Amygdala (tissue), 56 donors: ENCODE measurements at regions not wholly inside any gene's neighbourhood (a gene's known extent, or its start where the extent isn't known, plus 50 kb on each side); places are given as distances from the start of the nearest gene placed in this dataset.
"Not testable (repeated sequence)": the region's sequence is repeated elsewhere in the genome, so short reads cannot be mapped to it uniquely, and the experiment has no call there.

Source experiments
- DNase-seq, 56 donors: peaks; one replicate each; lab custom pipeline; 2025; lab: John Stamatoyannopoulos, UW

DNA sequence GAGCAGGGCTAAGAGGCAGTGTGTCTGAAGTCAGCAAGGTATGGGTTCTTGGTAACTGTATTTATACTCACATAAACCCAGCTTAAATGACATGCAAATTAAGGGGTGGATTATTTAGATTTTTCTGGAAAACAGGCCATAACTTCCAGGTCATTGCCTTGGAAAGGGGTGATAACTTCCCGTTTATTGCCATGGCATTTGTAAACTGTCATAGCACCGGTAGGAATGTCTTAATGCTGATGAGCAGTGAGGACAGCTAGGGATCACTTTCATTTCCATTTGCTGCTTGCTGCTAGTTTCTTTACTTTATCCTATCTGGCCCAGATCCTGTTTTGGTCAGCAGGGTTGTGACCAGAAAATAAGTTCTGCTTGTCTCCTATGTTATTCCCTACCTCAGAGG is 1336.7 kb downstream of the CDH11 start:
- no peak for DNase-seq

DNA sequence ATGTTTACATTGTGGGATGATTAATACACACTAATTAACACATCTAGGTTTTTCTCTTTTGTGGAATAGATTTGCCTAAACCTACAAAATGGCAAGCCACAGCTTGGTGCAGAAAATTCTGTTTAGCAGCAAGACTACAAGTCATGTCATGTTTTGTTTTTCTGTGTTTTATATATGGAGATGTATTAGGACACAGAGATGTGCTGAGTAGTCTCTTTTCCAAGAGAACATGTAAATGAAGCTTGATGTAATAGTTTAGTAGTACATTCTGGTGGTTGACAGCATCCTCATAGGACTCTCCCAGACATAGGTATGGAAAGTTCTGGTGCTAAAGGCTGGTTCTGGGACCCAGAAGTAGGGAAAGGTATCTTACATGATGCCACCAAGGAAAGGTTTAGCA is 1345.4 kb downstream of the CDH11 start:
- no peak for DNase-seq

DNA sequence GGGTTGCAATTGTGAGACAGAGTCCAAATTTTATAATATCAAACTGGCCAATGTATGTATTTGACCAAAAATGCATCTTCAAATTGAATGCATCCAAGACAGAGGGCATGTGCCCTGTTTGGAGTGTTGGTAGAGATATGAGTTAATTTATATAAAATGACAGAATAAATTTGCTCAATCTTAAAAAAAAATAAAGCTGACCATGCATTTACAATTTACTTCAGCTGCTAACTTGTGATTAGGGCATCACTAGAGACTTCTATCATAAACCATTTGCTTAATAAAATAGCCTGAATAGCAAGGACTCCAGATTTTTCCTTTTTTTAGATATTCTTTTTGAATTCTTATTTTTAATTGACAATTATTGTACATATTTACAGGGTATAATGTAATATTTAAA is 1345.8 kb downstream of the CDH11 start:
- no peak for DNase-seq

DNA sequence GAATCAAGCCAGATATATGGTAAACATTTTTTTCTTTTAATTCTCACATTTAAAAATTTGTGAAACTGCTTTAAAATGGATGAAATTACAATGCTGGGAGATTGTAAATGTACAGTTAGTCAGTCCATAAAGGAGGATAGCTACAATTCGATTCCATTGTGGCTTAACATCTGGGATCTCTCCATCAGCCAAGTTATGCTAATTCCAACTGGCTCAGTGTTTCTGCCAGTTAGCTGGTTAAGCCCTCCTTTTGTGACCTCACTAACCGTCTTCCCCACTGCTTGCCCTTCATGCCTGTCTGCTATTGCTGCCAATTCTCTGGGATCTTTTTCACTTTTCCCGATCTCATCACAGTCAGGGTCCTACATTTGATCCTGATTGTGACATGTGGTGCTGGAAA is 1347.6 kb downstream of the CDH11 start:
- DNase-seq: no peak

DNA sequence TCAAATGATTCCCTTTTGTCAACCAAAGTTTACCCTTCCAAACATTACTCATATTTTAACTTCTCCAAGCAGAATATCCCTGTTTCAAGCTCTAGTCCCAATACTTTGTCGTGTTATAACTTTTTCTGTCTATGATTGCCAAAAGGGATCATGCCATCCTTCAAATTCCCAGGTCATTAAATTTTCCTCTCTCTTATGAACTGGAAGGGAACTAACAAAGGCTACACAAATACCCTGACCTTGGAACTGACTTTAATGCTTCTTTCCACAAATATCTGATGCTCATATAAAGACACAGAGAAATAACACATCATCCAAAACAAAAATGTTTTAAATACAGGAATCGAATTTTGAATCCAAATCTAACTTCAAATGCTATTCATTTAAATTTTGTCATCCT is 1352.7 kb downstream of the CDH11 start:
- no peak for DNase-seq

DNA sequence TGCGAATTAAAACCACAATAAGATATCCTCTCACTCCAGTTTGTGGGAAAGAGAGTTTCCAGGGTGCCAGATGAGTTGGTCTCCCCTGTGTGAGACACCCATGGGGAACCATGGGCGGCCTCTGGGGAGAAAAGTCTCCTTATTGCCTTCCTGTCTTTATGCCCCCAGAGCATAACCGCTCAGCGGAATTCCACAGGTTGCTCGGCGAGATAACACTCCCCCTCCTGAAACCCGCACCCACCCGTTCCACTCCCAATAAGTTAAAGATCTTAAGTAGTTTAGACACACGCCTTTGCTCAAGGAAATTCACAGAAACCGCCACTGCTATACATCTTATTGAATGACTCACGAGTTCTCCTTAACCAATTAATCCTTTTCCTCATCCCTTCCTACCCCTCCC is 1361.6 kb downstream of the CDH11 start:
- DNase-seq: not testable (repeated sequence)

DNA sequence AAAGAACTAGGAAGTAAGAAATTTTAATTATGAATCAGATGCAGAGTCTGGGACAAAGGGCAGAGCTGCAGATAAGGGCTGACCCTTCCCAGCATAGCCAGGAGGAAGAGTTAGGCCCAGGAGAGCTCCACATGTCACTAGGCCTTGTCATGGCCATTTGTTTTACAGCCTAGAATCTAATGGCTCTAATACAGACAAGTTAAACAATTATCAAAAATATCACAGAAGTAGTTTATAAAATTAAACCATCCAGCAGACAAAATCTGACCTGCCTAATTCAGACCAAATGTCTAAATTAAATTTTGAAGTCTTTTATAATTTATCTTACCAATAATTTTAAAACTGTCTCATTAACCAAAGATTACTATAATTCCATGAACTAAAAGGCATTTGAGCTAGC is 1369.5 kb downstream of the CDH11 start:
- DNase-seq: no peak

DNA sequence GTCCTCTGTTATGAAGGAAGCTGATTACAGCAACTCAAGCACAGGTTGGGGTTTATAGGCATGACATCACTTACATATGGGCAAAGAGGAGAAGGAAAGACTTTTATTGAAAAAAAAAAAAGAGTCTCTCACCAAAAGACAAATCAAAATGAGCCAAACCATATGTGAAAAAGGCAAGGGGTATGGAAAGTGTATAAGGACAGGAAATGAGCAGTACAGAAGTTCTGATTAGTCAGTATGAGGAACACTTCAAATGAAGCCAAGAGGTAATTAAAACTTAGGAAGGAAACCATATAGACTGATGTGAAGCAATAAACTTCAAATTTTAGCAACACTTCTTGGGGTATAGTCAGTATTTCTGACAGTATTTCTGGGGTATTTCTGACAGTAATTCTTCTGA is 1372.6 kb downstream of the CDH11 start:
- DNase-seq: no peak

DNA sequence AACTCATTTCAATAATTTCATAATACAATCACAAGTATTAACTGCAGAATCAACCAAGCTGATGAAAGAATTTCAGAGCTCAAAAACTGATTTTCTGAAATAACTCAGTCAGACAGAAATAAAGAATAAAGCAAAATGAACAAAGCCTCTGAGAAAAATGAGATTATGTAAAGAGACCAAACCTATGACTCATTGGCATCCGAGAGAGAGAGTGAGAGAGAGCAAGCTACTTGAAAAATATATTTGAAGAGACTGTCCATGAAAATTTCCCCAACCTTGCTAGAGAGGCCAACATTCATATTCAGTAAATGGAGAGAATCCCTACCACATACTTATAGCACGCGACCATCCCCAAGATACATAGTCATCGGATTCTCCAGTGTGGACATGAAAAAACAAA is 1376.4 kb downstream of the CDH11 start:
- DNase-seq: no peak

DNA sequence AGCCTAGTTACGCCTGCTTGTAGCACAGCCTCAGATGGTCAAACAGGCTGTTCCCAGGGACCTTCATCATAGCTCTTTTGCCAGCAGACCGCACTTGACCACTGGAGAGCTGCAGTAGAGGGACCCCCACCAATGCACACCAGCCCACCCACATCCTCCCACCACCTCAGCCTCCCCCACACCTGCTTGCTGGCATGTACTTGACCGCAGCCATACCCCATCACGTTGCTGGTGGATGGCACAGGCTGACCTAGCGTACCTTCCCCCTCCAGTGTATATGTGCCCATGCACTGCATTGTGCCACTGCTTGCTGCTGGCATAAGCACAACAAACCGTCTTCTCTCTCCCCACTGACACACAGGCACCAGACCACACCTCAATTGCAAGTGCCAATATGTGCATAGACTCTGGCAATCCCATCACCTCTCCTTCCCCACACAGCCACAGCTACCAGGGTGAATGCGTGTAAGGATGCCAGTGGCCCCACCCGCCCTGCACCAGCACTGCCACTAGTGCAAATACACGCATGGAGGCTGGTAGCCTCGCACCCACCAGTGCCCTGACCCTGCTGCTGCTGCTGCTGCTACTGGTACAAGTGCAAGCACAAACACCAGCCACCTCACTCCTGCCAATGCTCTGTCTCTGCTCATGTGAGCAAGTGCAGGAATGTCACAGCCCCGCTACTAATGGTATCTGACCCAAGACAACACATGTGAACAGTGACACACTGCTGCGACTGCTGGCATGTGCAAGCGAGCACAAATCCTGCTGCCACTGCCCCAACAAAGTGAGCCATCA is 1377.6 kb downstream of the CDH11 start:
- no peak for DNase-seq

DNA sequence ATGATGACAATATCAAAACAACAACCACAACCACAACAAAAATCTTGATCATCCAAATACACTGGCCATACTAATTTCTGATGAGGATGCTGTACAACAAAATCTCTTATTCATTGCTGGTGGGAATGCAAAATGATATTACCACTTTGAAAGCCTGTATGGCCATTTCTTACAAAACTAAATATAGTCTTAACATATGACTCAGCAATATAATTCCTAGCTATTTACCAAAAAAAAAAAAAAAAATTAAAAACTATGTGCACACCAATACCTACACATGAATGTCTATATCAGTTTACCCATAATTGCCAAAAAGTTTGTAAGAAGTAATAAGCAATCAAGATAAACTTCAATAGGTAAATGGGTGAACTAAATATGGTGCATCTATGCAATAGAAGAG is 1379.7 kb downstream of the CDH11 start:
- DNase-seq: no peak

DNA sequence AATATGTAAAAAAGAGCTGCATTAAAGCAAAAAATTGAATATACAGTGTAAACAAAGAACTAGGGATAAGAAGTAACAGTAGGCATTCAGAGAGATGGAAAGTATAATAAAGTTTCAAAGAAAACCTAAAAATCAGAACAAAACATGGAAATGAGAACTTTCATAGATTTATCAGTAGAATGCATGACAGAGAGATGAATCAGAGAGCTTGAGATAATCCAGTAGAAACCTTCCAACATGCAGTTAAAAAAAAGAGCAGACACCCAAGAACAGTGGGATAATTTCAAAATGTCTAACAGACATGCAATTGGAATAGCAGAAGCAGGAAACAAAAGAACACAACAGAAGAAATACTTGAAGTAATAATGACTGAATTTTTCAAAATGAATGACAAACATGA is 1384.2 kb downstream of the CDH11 start:
- DNase-seq: no peak

DNA sequence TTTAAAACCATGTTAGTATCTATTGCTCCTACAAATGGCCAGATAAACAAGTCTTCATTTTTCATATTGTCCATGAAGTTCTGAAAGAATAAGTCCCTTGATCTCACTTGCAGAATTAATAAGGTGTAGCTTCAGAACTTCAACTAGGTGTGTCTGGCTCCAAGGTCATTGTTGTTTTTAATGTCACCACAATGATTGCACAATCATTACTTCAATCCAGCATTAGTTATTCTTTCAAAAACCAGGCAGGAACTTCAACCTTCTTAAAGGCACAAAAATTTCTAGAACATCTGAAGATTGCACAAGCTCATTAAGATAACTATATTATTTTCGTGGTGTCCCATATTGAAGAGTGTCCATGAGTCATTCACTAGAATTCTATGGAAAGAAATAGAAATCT is 1386.4 kb downstream of the CDH11 start:
- DNase-seq: no peak

DNA sequence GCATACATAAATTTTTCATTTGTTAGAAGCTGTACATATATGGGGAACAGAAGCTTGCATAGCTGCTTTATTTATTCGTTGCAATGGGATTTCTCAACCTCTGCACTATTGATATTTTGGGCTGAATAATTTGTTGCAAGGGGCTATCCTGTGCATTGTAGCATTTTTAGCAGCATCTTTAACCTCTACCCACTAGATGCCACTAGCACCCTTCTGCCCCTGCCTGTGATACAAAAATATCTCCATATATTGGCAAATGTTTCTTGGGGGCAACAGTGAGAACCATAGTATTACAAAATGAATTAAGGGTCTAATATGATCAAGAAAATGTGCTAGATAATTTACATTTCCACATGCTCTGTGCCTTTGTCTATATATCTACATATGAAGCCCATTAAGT is 1401.0 kb downstream of the CDH11 start:
- DNase-seq: no peak

DNA sequence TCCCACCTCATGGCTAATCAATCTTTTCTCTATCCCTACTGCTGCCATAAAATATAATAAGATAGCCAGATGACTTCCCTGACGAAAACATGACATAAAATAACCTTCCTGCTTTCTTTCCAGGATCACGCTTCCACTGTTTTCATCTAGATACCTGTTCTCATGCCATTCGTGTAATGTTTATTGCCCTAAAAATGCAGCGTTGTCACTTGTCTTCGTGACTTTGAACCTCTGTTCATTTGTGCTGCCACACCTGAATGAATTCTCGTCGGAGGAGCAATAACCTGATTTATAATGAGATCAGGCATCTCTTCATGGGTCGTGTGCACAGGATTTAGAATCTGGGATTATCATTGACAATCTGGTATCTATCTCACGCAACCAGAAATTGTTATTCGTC is 1401.9 kb downstream of the CDH11 start:
- DNase-seq: no peak

DNA sequence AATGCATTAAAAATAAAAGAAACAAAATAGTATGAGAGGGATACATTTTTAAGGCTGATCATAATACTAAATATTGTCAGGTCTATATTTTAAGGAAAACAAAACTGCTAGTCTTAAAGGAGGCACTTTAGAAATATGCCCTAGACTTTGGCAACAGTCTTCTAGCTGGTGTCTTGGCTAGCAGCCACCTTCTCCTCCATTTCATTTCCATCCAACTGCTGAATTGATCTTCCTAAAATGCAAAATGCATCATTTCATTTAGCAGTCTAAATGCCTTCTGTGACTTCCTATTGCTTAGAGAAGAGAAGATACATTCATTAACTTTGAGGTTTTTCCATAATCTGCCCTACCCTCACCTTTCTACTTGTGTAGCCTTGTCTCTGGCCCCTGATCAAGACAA is 1404.1 kb downstream of the CDH11 start:
- DNase-seq: no peak

DNA sequence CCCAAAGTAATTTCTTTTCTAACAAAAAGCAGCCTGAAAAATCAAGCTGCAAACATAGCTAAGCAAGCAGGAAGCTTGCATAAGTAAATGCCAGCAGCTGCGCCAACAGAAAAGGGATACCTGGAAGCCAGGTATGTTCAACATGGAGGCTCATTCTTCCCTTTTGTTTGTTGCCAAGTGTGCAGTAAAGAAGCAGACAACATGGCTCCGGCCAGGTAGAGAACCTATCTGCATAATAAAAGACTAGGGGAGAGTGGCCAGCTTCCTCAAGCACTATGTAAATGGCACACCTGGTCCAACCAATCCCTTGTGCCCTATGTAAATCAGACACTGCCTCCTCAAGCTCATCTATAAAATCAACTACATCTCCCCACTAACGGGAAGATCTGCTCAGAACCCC is 1407.0 kb downstream of the CDH11 start:
- DNase-seq: no peak

DNA sequence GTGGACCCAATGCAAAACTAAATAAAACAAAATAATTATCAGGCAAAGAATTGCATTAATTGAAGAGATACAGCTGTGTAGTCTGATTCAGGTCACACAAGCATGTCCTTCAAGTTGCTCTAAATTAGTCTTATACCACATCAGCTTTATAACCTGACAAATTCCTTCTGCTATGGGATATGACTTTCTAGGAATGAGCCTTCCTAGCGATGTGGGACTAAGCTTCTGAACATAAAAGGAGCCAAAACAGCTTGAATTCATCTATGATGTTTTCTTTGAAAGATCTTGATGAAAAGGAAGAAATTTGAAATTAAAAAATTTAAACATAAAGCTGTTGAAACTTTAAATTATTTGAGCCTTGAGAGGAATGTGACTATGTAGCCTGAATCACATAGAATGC is 1409.1 kb downstream of the CDH11 start:
- no peak for DNase-seq

DNA sequence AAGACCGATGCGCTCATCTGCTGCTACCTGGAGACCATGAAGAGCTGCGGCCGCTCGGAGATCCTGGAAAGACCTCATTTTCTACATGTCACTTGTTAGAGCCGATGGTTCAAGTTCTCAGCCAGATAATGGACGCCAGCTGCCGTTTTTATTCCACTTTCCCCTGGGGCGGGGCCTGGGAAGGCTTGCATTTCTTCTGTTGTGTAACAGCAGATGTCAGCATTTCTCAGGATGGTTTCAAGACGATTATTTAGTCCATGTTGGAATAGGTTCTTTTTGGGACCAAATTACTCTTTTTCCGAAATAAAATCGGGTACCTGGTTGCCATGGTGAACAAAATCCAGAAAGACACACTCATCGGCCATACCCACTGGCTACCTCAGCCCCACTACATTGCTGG is 1418.3 kb downstream of the CDH11 start:
- no peak for DNase-seq

DNA sequence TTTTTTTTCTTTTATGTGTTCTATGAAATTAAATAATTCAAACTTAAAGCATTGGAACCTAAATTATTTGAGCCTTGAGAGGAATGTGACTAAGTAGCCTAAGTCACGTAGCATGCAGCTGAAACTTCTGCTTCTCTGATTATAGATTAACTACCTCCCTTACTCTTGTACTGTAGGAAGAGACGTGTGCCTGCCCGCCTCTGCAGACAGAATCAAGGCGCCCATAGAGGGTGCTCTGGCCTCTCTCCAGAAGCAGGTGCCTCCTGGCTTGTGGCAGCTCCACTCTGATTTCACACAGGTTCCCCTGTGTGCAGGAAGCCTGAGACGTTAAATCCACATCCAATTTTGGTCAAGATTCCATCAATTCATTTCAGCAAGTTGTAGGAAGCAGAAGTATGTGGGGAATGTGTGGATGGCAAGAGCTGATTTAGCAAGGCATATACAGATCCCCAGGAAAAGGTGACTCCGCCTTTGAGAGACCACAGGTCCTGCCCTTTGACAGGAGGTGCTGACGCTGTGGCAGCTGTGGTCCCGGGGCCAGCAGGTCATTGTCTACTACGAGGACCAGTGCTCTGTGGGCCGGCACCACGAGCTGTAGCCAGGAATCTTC is 1418.8 kb downstream of the CDH11 start:
- no peak for DNase-seq

DNA sequence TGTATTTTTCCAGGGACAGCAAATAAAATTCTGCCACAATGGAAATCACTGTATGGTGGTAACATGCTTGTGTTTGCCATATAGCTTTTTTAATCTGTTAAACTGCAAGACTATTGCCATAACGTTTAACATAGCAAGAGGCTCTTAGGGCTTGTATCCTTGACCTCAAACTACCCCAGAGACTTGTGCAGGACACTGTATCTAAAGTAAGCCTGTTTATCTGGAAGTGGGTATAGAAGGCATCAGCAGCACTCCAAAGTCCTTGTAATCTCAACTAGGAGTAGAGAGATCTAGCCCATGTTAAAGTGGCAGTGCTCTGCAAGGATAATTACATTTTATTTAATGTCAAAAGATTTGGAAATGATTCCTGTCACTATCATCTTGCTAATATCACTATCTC is 1424.1 kb downstream of the CDH11 start:
- no peak for DNase-seq

DNA sequence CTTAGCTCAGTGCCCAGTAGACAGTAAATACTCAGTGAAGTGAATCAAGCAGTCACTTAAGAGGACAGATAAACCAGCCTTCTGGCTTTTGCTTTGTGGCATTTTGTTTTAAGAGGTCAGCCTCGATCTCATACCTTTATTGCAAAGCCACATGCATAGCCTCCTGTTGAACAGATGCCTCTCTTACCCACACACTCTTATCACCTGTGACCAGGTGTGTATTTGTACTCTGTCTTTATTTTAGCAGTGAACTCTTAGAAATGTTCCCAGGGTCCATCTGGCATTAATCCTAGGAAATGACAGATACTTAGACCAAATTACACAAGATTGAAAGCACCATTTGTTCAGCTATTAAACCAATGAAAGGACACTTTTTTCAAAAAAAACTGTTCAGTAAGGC is 1426.5 kb downstream of the CDH11 start:
- DNase-seq: no peak

DNA sequence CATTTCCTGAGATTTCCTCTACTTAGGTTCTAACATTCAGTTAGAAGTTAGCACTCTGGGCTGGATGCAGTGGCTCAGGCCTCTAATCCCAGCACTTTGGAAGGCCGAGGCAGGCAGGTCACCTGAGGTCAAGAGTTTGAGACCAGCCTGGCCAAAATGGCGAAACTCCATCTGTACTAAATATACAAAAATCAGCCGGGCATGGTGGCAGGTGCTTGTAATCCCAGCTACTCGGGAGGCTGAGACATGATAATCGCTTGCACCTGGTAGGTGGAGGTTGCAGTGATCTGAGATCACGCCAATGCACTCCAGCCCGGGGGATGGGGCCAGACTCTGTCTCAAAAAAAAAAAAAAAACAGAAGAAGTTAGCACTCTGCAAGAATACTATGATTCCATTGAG is 1430.9 kb downstream of the CDH11 start:
- DNase-seq: no peak
